ENCODE measurements at regions not wholly inside any gene's neighbourhood (a gene's known extent, or its start where the extent isn't known, plus 50 kb on each side); places are given as distances from the start of the nearest gene placed in this dataset.
"Not testable (repeated sequence)": the region's sequence is repeated elsewhere in the genome, so short reads cannot be mapped to it uniquely, and the experiment has no call there.

DNA sequence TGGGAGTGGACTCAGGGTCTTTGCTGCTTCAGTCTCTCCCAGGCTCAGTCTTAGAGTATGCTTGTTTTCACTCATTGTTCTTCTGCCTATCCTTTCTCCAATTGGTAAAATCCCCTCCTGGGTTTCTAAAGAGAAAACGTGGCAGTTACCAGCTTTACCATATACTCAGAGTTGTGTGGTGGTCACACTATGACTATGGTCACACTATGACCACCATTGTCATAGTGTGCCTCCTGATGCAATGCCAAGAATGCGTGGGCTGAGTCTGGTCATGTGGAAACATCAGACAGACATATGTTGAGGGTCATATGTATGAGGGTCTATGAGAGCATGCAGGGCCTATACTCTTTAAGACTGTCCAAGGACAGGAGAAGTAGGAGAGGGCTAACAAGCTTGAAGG is 326.5 kb upstream of the PRR16 start:
- no peak for TF ChIP-seq JUND (IDR thresholded peaks at IDR 0.05; ENCODE audit: low read depth)
- DNase-seq (ENCODE audit: low read depth in 1 of 2, low spot score in 1 of 2): no peak
- in situ Hi-C loops (cut with HindIII; ENCODE audit: low pct_unique_long_range_greater_than_20kb, low sequenced_read_pairs): no loop called here

DNA sequence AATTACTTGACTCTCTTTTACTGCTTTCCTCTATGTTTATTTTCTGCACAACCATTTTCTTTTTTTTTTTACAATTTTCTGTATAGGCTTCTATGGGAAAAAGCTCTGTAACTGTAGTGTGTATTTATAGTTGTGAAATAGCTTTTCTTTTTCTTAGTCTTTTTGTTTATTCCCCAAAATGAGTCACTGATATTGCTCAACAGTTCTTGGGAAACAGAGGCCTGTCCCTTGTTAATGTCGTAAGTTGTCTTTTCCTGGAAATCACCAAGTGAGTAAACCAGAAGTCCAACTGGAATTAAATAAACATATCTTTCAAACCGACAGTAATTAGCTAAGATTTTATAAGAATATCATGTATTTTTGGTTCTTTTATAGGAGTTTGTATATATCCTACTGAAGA is 325.1 kb upstream of the PRR16 start:
- peak in 1 of 2 experiments; percentile 24 for DNase-seq (ENCODE audit: low read depth in 1 of 2, low spot score in 1 of 2)

DNA sequence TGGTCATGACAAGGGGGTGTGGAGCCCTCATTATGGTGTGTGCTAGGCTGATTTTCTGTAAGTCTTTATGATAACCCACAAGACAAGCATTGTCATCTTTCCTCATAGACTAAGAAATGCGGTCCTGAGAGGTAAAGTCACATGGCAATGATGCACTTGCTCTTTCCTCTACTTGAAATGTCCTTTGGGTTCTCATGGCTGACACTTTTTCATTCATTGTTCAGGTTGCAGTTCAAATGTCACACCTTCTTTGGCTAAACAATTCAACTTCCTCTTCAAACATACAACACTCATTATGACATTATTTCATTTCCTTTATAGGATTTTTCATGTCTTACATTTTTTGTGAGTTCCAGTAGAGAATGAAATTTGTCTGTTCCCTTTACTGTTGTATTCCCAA is 323.6 kb upstream of the PRR16 start:
- no peak for TF ChIP-seq JUND (IDR thresholded peaks at IDR 0.05; ENCODE audit: low read depth)
- in situ Hi-C loops (cut with HindIII; ENCODE audit: low pct_unique_long_range_greater_than_20kb, low sequenced_read_pairs): no loop called here

More for the DNA sequence above, 325.1 kb upstream of the PRR16 start:
- in situ Hi-C loops (cut with HindIII; ENCODE audit: low pct_unique_long_range_greater_than_20kb, low sequenced_read_pairs): no loop called here
- TF ChIP-seq JUND (IDR thresholded peaks at IDR 0.05; ENCODE audit: low read depth): no peak

DNA sequence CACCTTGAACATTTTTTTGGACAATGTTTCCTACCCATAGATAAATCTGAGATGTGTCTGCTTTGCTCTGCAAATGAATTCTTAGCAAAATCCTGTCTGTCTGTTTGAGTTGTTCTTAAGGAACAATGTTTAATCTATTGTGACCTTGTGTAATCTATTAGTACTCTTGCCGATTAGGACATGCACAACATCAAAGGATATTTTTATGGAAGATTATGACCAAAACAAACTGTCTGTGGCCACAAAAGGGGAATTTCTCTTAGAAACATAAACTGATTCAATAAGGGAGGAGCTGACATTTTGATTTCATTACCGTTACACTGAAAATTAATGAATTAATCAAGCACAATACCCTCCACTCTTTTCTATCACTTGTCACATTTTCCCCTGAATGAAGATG is 323.0 kb upstream of the PRR16 start:
- no peak for DNase-seq (ENCODE audit: low read depth in 1 of 2, low spot score in 1 of 2)

More for the DNA sequence above, 323.6 kb upstream of the PRR16 start:
- DNase-seq (ENCODE audit: low read depth in 1 of 2, low spot score in 1 of 2): no peak

DNA sequence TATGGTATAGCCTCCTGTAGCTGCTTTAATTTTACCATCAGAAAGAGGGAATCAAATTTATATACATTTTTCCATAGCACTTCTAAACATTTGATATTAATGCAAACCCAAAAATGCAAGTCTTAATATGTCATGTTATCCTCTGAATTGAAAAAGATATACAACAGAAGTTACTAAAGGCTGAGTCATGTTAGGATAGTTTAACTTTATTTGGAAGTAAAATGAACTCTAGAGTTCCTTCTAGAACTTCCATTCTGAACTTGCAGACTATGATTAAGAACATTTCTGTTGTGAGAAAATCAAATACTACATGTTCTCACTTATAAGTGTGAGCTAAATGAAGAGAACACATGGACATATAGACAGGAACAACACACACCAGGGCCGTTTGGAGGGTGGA is 317.3 kb upstream of the PRR16 start:
- DNase-seq (ENCODE audit: low read depth in 1 of 2, low spot score in 1 of 2): no peak
- TF ChIP-seq JUND (IDR thresholded peaks at IDR 0.05; ENCODE audit: low read depth): no peak
- in situ Hi-C loops (cut with HindIII; ENCODE audit: low pct_unique_long_range_greater_than_20kb, low sequenced_read_pairs): no loop called here

More for the DNA sequence above, 323.0 kb upstream of the PRR16 start:
- no peak for TF ChIP-seq JUND (IDR thresholded peaks at IDR 0.05; ENCODE audit: low read depth)
- in situ Hi-C loops (cut with HindIII; ENCODE audit: low pct_unique_long_range_greater_than_20kb, low sequenced_read_pairs): no loop called here

DNA sequence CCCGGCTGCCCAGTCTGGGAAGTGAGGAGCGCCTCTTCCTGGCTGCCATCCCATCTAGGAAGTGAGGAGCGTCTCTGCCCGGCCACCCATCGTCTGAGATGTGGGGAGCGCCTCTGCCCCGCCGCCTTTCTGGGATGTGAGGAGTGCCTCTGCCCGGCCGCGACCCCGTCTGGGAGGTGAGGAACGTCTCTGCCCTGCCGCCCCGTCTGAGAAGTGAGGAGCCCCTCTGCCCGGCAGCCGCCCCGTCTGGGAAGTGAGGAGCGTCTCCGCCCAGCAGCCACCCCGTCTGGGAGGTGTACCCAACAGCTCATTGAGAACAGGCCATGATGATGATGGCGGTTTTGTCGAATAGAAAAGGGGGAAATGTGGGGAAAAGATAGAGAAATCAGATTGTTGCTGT is 316.2 kb upstream of the PRR16 start:
- DNase-seq (ENCODE audit: low read depth in 1 of 2, low spot score in 1 of 2); in situ Hi-C loops (cut with HindIII; ENCODE audit: low pct_unique_long_range_greater_than_20kb, low sequenced_read_pairs): not testable (repeated sequence)

DNA sequence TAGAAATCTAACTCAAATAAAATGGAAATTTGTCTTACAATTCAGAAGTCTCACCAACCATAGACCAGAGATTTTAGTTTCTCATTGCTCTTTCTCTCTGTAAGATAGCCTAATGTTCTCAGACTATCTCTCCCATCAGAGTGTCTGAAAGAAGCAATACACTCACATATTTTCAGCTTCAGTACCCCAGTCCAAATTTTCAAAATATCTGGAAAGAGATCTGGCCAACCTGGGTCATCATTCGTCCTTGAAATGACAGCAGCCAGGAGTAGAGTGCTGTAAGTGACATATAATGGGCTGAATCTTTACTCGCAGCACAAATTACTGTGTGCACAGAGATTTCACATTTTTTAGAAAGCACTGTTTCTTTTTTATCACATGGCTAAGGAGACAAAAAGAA is 313.3 kb upstream of the PRR16 start:
- no peak for TF ChIP-seq JUND (IDR thresholded peaks at IDR 0.05; ENCODE audit: low read depth)
- no peak for DNase-seq (ENCODE audit: low read depth in 1 of 2, low spot score in 1 of 2)
- in situ Hi-C loops (cut with HindIII; ENCODE audit: low pct_unique_long_range_greater_than_20kb, low sequenced_read_pairs): no loop called here

DNA sequence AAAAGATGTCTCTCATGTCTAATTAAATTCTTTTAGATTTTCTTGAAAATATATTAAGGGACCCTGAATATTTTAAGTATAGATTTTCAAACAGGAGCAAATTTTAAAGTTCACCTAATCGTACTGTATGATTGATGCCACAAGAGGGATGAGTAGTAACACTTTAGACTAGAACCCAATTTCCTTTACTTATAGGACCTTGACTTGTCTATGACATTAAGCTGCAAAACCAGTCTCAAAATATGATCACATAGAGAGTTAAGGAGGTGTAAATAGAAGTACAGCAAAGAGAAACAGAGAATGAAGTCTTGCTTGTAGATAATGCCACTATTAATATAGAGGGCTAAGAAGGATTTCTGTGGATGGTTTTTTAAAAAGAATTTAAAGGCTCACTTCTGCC is 312.9 kb upstream of the PRR16 start:
- TF ChIP-seq JUND (IDR thresholded peaks at IDR 0.05; ENCODE audit: low read depth): no peak
- peak; percentile 8 to 57 for DNase-seq (ENCODE audit: low read depth in 1 of 2, low spot score in 1 of 2)
- in situ Hi-C loops (cut with HindIII; ENCODE audit: low pct_unique_long_range_greater_than_20kb, low sequenced_read_pairs): no loop called here

DNA sequence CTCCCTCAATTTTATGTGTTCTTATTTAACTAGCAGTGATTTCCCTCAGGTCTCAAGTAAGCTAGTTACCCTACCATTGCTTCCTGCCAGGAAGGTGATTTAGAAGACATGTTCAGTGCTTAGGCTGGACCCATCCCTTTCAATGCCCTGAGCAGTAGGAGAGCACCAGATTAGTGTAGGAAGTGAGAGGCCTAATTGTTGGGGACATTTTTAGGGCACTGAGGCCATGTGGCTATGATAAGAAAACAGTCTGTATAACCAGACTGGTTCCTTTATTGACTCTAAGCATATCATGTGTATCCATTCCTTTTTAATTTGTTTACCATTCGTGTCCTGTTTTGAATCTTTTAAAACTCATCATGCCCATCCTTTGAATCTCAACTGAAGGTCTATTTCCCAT is 312.3 kb upstream of the PRR16 start:
- no peak for DNase-seq (ENCODE audit: low read depth in 1 of 2, low spot score in 1 of 2)
- in situ Hi-C loops (cut with HindIII; ENCODE audit: low pct_unique_long_range_greater_than_20kb, low sequenced_read_pairs): no loop called here
- no peak for TF ChIP-seq JUND (IDR thresholded peaks at IDR 0.05; ENCODE audit: low read depth)

DNA sequence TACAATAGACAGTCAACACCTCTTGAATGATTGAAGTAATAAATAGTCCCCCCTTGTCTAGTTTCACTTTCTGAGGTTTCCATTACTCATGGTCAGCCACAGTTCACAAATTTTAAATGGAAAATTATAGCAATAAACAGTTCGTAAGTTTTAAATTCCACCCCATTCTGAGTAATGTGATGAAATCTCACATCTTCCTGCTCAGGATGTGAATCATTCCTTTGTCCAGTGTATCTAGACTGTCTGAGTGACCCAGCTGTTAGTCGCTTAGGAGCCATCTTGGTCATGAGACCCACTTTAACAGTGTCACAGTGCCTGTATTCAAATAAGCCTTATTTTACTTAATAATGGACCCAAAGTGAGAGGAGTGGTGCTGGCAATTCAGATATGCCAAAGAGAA is 311.6 kb upstream of the PRR16 start:
- no peak for TF ChIP-seq JUND (IDR thresholded peaks at IDR 0.05; ENCODE audit: low read depth)
- DNase-seq (ENCODE audit: low read depth in 1 of 2, low spot score in 1 of 2): no peak
- in situ Hi-C loops (cut with HindIII; ENCODE audit: low pct_unique_long_range_greater_than_20kb, low sequenced_read_pairs): no loop called here

DNA sequence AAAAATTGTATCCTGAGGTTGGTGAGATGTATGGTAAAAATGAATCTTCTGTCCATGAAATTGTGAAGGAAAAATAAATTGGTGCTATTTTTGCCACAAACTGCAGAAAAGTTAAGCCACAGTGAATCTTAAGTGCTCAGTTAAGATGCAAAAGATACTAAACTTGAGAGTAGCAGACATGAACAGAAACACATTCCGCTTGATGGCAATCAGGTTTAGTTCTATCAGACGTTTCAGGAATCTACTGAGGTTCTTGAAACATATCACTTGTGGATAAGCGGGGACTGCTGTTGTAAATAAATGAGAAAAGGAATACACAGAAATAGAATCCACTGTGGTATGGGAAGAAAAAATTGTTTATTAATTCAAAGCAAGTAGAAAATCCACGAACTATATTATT is 311.2 kb upstream of the PRR16 start:
- TF ChIP-seq JUND (IDR thresholded peaks at IDR 0.05; ENCODE audit: low read depth): no peak
- in situ Hi-C loops (cut with HindIII; ENCODE audit: low pct_unique_long_range_greater_than_20kb, low sequenced_read_pairs): no loop called here
- no peak for DNase-seq (ENCODE audit: low read depth in 1 of 2, low spot score in 1 of 2)

DNA sequence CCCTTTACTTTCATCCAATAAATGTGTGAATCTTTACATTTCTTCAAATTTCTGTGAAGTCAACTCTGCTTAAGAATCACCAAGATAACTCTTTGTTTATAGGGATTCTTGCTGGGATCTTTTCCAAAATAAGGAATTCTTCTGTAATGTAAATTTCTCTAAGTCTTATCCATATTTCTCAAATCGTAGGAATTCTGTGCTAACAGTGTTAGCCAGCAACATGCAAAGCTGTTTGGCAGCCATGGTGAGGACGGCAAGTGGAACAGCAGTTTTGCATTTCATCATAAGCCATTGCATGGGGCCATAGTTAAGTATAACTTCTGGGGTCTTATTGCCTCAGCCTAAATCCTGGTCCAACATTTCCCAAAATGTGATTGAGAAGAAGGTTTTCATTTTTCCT is 310.5 kb upstream of the PRR16 start:
- in situ Hi-C loops (cut with HindIII; ENCODE audit: low pct_unique_long_range_greater_than_20kb, low sequenced_read_pairs): no loop called here
- TF ChIP-seq JUND (IDR thresholded peaks at IDR 0.05; ENCODE audit: low read depth): no peak
- DNase-seq (ENCODE audit: low read depth in 1 of 2, low spot score in 1 of 2): no peak

DNA sequence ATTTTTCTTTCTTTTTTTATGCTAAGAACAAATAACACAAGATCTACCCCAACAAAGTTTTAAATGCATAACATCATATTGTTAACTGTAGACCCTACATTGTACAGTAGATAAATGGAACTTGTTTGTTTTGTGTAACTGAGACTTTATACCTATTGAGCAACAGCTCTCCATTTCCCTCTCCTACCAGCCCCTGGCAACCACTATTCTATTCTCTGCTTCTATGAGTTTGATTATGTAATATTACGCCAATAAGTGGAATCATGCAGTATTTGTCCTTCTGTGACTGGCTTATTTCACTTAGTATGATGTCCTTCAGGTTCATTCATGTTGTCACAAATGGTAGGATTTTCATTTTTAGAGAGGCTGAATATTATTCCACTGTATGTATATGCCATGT is 308.2 kb upstream of the PRR16 start:
- in situ Hi-C loops (cut with HindIII; ENCODE audit: low pct_unique_long_range_greater_than_20kb, low sequenced_read_pairs): no loop called here
- DNase-seq (ENCODE audit: low read depth in 1 of 2, low spot score in 1 of 2): no peak

DNA sequence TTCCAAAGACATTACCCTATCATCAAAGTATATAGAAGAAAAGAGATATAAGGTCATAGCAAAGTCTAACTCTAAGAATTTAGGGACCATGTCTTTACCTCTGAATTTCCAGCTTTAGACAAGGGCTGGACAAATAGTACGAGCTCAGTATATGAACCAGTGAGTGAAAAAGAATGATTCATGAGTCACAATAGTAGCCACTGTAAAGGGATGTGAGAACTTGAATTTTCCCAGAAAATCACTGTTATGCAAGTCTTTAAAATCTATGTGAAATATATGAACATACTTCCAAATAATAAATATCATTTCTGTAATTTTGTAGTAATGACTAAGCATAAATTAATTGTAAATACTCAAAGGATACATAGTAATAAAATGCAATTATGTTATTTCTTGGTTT is 305.9 kb upstream of the PRR16 start:
- TF ChIP-seq JUND (IDR thresholded peaks at IDR 0.05; ENCODE audit: low read depth): no peak
- in situ Hi-C loops (cut with HindIII; ENCODE audit: low pct_unique_long_range_greater_than_20kb, low sequenced_read_pairs): no loop called here
- no peak for DNase-seq (ENCODE audit: low read depth in 1 of 2, low spot score in 1 of 2)

More for the DNA sequence above, 308.2 kb upstream of the PRR16 start:
- TF ChIP-seq JUND (IDR thresholded peaks at IDR 0.05; ENCODE audit: low read depth): no peak
